ENCODE measurements at regions not wholly inside any gene's neighbourhood (a gene's known extent, or its start where the extent isn't known, plus 50 kb on each side); places are given as distances from the start of the nearest gene placed in this dataset.

- TF ChIP-seq CTCF (IDR thresholded peaks at IDR 0.05), result no peak
- TF ChIP-seq POLR2A (IDR thresholded peaks at IDR 0.05), result no peak
Observed at GRCh38 chr10:111522551-111522950, 445.7 kb downstream of the ADRA2A start.

Measured in lower leg skin (tissue), 3 donors.